Right ventricle myocardium superior (tissue), 1 donor: ENCODE measurements at regions not wholly inside any gene's neighbourhood (a gene's known extent, or its start where the extent isn't known, plus 50 kb on each side); places are given as distances from the start of the nearest gene placed in this dataset.
"Not testable (repeated sequence)": the region's sequence is repeated elsewhere in the genome, so short reads cannot be mapped to it uniquely, and the experiment has no call there.

ENCODE experiments used
- ATAC-seq: fragments of 200-7000 bp; cut with Tn5 transposase; one replicate; pipeline ENCODE4 v1.9.1; 2020; ENCODE audit warnings: mild to moderate bottlenecking; ENCODE audit not compliant: poor library complexity
- DNase-seq: peaks from one replicate; pipeline ENCODE4 v3.0.0-alpha.2; 2020
- intact Hi-C: fragments of 100-400 bp; cut with DNase I; formaldehyde crosslinking; loops from one replicate; pipeline ENCODE4 v1.11.2; 2022
- donor health status: DM: no; HTN: yes; CAD: no; lungs with severe emphysema.

GRCh38 chr1:79741720-79742421, 735.3 kb upstream of the ADGRL4 start:
- intact Hi-C loops: no loop called here
- ATAC-seq: no peak
- no peak for DNase-seq

GRCh38 chr1:79738101-79738500, 731.6 kb upstream of the ADGRL4 start:
- intact Hi-C loops: no loop called here
- ATAC-seq (no peak), DNase-seq (no peak)

GRCh38 chr1:79737193-79737592, 730.7 kb upstream of the ADGRL4 start:
- no peak for ATAC-seq
- no peak for DNase-seq
- intact Hi-C loops: no loop called here

GRCh38 chr1:79732950-79733349, 726.4 kb upstream of the ADGRL4 start:
- DNase-seq (no peak), ATAC-seq (no peak)
- intact Hi-C loops: no loop called here

- no peak for ATAC-seq
- intact Hi-C loops: no loop called here
- DNase-seq: no peak
Observed at GRCh38 chr1:79726911-79727310, 720.4 kb upstream of the ADGRL4 start.

GRCh38 chr1:79726321-79726720, 719.8 kb upstream of the ADGRL4 start:
- intact Hi-C loops: no loop called here
- DNase-seq (no peak), ATAC-seq (no peak)

GRCh38 chr1:79716447-79716846, 709.9 kb upstream of the ADGRL4 start:
- intact Hi-C loops: no loop called here
- ATAC-seq (no peak), DNase-seq (no peak)

- DNase-seq: no peak
- ATAC-seq: no peak
- intact Hi-C loops: no loop called here
Observed at GRCh38 chr1:79714664-79715063, 708.1 kb upstream of the ADGRL4 start.

- no peak for DNase-seq
- intact Hi-C loops: no loop called here
- no peak for ATAC-seq
Observed at GRCh38 chr1:79711001-79711431, 704.5 kb upstream of the ADGRL4 start.

GRCh38 chr1:79708646-79709265, 702.2 kb upstream of the ADGRL4 start:
- DNase-seq: no peak
- no peak for ATAC-seq
- intact Hi-C loops: no loop called here

- ATAC-seq: no peak
- no peak for DNase-seq
- intact Hi-C loops: no loop called here
Observed at GRCh38 chr1:79705218-79705617, 698.7 kb upstream of the ADGRL4 start.

GRCh38 chr1:79704067-79704466, 697.5 kb upstream of the ADGRL4 start:
- intact Hi-C loops: no loop called here
- no peak for ATAC-seq
- no peak for DNase-seq

- ATAC-seq, DNase-seq, intact Hi-C loops: not testable (repeated sequence)
Observed at GRCh38 chr1:79702336-79702999, 695.9 kb upstream of the ADGRL4 start.

- ATAC-seq (no peak), DNase-seq (no peak)
- intact Hi-C loops: no loop called here
Observed at GRCh38 chr1:79695138-79695537, 688.6 kb upstream of the ADGRL4 start.

GRCh38 chr1:79694241-79694640, 687.7 kb upstream of the ADGRL4 start:
- DNase-seq (no peak), ATAC-seq (no peak)
- intact Hi-C loops: no loop called here

GRCh38 chr1:79693441-79694114, 687.0 kb upstream of the ADGRL4 start:
- ATAC-seq (no peak), DNase-seq (no peak)
- intact Hi-C loops: no loop called here

- intact Hi-C loops: no loop called here
- ATAC-seq (no peak), DNase-seq (no peak)
Observed at GRCh38 chr1:79692519-79692918, 686.0 kb upstream of the ADGRL4 start.

- intact Hi-C loops: no loop called here
- DNase-seq (no peak), ATAC-seq (no peak)
Observed at GRCh38 chr1:79688932-79689331, 682.4 kb upstream of the ADGRL4 start.

- intact Hi-C loops: no loop called here
- no peak for ATAC-seq
- no peak for DNase-seq
Observed at GRCh38 chr1:79683420-79683819, 676.9 kb upstream of the ADGRL4 start.

- intact Hi-C loops: no loop called here
- no peak for DNase-seq
- ATAC-seq: no peak
Observed at GRCh38 chr1:79682478-79682877, 675.9 kb upstream of the ADGRL4 start.
